ENCODE measurements at regions not wholly inside any gene's neighbourhood (a gene's known extent, or its start where the extent isn't known, plus 50 kb on each side); places are given as distances from the start of the nearest gene placed in this dataset.

DNA sequence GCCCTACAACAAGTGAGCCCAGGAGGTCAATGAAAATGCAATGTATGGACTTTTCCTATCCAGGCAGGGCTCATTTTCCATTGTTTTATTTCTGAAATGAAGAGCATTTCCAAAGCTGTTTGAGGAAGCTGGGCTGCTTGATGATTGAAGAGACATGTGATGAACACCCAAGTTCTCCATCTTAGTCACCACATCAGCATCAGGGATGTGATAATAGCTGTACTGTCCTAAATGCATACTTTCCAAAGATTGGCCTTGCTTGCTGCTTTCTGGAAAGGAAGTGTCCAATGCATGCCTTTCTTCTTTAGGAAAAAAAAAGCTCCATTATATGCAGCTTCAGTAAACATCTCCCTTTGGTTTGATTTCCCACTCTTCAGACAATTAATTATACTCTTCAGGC is 425.9 kb upstream of the RUNX1 start:
- no peak for TF ChIP-seq POLR2A (IDR thresholded peaks at IDR 0.05)
- TF ChIP-seq, protein P1, sequence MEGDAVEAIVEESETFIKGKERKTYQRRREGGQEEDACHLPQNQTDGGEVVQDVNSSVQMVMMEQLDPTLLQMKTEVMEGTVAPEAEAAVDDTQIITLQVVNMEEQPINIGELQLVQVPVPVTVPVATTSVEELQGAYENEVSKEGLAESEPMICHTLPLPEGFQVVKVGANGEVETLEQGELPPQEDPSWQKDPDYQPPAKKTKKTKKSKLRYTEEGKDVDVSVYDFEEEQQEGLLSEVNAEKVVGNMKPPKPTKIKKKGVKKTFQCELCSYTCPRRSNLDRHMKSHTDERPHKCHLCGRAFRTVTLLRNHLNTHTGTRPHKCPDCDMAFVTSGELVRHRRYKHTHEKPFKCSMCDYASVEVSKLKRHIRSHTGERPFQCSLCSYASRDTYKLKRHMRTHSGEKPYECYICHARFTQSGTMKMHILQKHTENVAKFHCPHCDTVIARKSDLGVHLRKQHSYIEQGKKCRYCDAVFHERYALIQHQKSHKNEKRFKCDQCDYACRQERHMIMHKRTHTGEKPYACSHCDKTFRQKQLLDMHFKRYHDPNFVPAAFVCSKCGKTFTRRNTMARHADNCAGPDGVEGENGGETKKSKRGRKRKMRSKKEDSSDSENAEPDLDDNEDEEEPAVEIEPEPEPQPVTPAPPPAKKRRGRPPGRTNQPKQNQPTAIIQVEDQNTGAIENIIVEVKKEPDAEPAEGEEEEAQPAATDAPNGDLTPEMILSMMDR (IDR thresholded peaks at IDR 0.05) = no peak
- intact Hi-C loops (cut with DNase I) = no loop called here
- H3K27ac ChIP-seq = no peak overlapping the region
- peak in 2 of 4 donors; percentile 43 to 57 for ATAC-seq
- H3K4me3 ChIP-seq = no peak overlapping the region
- no peaks in the 10 kb centered on the region for H3K27me3 ChIP-seq
- no peaks in the 10 kb centered on the region for H3K9me3 ChIP-seq
- no peak for DNase-seq
- no peaks in the 10 kb centered on the region for H3K36me3 ChIP-seq
- H3K4me1 ChIP-seq = no peaks in the 10 kb centered on the region

DNA sequence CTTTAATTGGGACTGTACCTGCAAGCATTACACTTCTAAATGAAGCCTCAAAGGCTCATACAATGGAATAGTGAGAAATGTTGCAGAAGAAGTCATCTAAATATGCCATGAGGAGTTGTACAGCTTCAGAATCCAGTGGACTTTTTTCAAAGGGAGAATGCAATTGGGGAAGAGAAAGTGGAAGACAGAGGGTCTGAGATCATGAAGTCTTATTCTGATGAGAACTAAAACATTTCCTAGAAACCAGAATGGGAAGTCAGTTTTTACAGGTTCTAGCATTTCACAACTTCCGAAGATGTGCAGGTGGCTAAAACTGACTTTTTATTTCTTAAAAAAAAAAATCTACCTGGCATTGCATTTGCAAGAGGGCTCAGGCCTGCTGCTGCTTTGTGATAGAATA is 424.4 kb upstream of the RUNX1 start:
- Histone ChIP-seq H3K36me3 (no peaks in the 10 kb centered on the region), H3K27ac (no peak overlapping the region), H3K27me3 (no peaks in the 10 kb centered on the region), H3K4me1 (no peaks in the 10 kb centered on the region), H3K4me3 (no peak overlapping the region), H3K9me3 (no peaks in the 10 kb centered on the region)
- ATAC-seq (peak in 1 of 4 donors; percentile 22), DNase-seq (no peak)
- 59% methylated on average over 1 of the region's 1 CpG for WGBS (ENCODE audit: insufficient coverage, low coverage, low lambda C conversion rate, missing lambda C conversion rate)
- TF ChIP-seq POLR2A (IDR thresholded peaks at IDR 0.05) = no peak
- TF ChIP-seq, protein P1 (IDR thresholded peaks at IDR 0.05) = no peak
- intact Hi-C loops (cut with DNase I) = no loop called here

DNA sequence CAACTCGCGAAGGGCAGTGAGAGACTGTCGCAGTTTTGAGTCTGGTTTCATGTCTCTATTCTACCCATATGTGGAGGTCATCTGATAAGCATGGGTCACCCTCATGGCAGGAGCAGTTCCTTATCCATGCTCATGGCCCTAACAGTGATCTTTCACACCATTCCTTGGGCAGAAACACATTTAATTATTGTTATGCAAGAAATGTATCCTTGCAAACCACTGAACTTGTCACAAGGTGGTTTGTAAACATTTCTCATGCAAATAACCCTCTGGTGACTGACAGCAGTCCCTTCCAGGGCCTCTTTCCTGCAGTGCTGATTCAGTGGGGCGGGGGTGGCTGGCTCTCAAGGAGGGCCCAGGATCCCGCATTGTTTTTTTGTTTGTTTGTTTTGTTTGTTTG is 421.4 kb upstream of the RUNX1 start:
- H3K27ac ChIP-seq = no peak overlapping the region
- WGBS (ENCODE audit: insufficient coverage, low coverage, low lambda C conversion rate, missing lambda C conversion rate) = 68% methylated on average over 5 of the region's 5 CpGs

DNA sequence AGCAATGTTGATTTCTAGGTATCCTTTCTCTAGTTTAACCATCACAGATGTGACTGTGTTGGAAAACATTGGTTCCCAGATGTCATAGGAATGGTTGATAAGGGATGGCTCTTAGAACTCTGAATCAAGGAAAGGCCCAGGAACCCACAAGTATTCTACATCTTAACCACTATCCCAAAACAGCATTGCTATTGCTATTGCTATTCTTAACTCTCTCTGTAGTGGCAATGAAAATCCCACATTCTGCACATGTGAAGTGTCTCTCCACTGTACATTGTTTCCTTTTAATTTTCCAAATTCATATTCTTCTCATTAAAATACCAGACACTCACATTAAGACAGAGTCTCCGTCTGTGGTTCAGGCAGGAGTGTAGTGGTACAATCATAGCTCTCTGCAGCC is 420.4 kb upstream of the RUNX1 start:
- WGBS (ENCODE audit: insufficient coverage, low coverage, low lambda C conversion rate, missing lambda C conversion rate) = 80% methylated on average over 1 of the region's 1 CpG
- no peak for ATAC-seq

More for the DNA sequence above, 421.4 kb upstream of the RUNX1 start:
- H3K9me3 ChIP-seq = no peaks in the 10 kb centered on the region
- ATAC-seq = no peak
- no peak for TF ChIP-seq POLR2A (IDR thresholded peaks at IDR 0.05)
- TF ChIP-seq, protein P1 (IDR thresholded peaks at IDR 0.05) = no peak
- no peaks in the 10 kb centered on the region for H3K36me3 ChIP-seq
- intact Hi-C loops (cut with DNase I) = no loop called here
- H3K4me1 ChIP-seq = no peaks in the 10 kb centered on the region
- DNase-seq = no peak
- no peaks in the 10 kb centered on the region for H3K27me3 ChIP-seq
- H3K4me3 ChIP-seq = no peak overlapping the region

More for the DNA sequence above, 420.4 kb upstream of the RUNX1 start:
- H3K27me3 ChIP-seq = no peaks in the 10 kb centered on the region
- H3K4me1 ChIP-seq = no peaks in the 10 kb centered on the region
- H3K4me3 ChIP-seq = no peak overlapping the region
- H3K9me3 ChIP-seq = no peaks in the 10 kb centered on the region
- intact Hi-C loops (cut with DNase I) = no loop called here
- H3K27ac ChIP-seq = no peak overlapping the region
- DNase-seq = no peak
- TF ChIP-seq, protein P1 (IDR thresholded peaks at IDR 0.05) = no peak
- H3K36me3 ChIP-seq = no peaks in the 10 kb centered on the region
